ENCODE measurements at regions not wholly inside any gene's neighbourhood (a gene's known extent, or its start where the extent isn't known, plus 50 kb on each side); places are given as distances from the start of the nearest gene placed in this dataset.
"Not testable (repeated sequence)": the region's sequence is repeated elsewhere in the genome, so short reads cannot be mapped to it uniquely, and the experiment has no call there.

- peaks cover 17% of the 10 kb centered on the region for H3K27me3 Mint-ChIP-seq (ENCODE audit: insufficient read depth)
- peaks cover 12% of the 10 kb centered on the region for H3K4me1 Mint-ChIP-seq (ENCODE audit: low read depth)
- no peak for TF ChIP-seq CTCF (IDR thresholded peaks at IDR 0.05)
- no peaks in the 10 kb centered on the region for H3K9me3 Mint-ChIP-seq
- no peak for DNase-seq
- H3K27ac Mint-ChIP-seq = no peak overlapping the region
- no peak overlapping the region for H3K4me3 Mint-ChIP-seq
- H3K36me3 Mint-ChIP-seq (ENCODE audit: low read depth) = no peaks in the 10 kb centered on the region
Measured at GRCh38 chr1:229864686-229865230, 202.3 kb upstream of the GALNT2 start.

- H3K27ac Mint-ChIP-seq = not testable (repeated sequence)
Measured at GRCh38 chr1:229865321-229865720, 201.7 kb upstream of the GALNT2 start.

GRCh38 chr1:229867726-229868125 lies 199.3 kb upstream of the GALNT2 start:
- Mint-ChIP-seq H3K4me3 (no peak overlapping the region), H3K4me1 (ENCODE audit: low read depth) (no peaks in the 10 kb centered on the region), H3K36me3 (ENCODE audit: low read depth) (no peaks in the 10 kb centered on the region), H3K9me3 (no peaks in the 10 kb centered on the region), H3K27me3 (ENCODE audit: insufficient read depth) (peaks cover 15% of the 10 kb centered on the region), H3K27ac (no peak overlapping the region)
- DNase-seq = no peak
- no peak for TF ChIP-seq CTCF (IDR thresholded peaks at IDR 0.05)

More at GRCh38 chr1:229865321-229865720, 201.7 kb upstream of the GALNT2 start:
- H3K4me1 Mint-ChIP-seq (ENCODE audit: low read depth) = peaks cover 12% of the 10 kb centered on the region
- H3K27me3 Mint-ChIP-seq (ENCODE audit: insufficient read depth) = peaks cover 12% of the 10 kb centered on the region
- not testable (repeated sequence) for H3K36me3 Mint-ChIP-seq (ENCODE audit: low read depth); DNase-seq; H3K9me3 Mint-ChIP-seq; H3K4me3 Mint-ChIP-seq

GRCh38 chr1:229869240-229869639 lies 197.8 kb upstream of the GALNT2 start:
- Mint-ChIP-seq H3K4me1 (ENCODE audit: low read depth) (no peaks in the 10 kb centered on the region), H3K36me3 (ENCODE audit: low read depth) (no peaks in the 10 kb centered on the region), H3K4me3 (no peak overlapping the region), H3K27me3 (ENCODE audit: insufficient read depth) (peaks cover 14% of the 10 kb centered on the region), H3K27ac (no peak overlapping the region), H3K9me3 (no peaks in the 10 kb centered on the region)
- no peak for DNase-seq
- no peak for TF ChIP-seq CTCF (IDR thresholded peaks at IDR 0.05)

- TF ChIP-seq CTCF (IDR thresholded peaks at IDR 0.05) = no peak
- Mint-ChIP-seq H3K9me3 (no peaks in the 10 kb centered on the region), H3K4me3 (no peak overlapping the region), H3K27me3 (ENCODE audit: insufficient read depth) (peaks cover 14% of the 10 kb centered on the region), H3K27ac (no peak overlapping the region), H3K4me1 (ENCODE audit: low read depth) (no peaks in the 10 kb centered on the region), H3K36me3 (ENCODE audit: low read depth) (no peaks in the 10 kb centered on the region)
- no peak for DNase-seq
Measured at GRCh38 chr1:229869687-229870086, 197.4 kb upstream of the GALNT2 start.

GRCh38 chr1:229870381-229870780 lies 196.7 kb upstream of the GALNT2 start:
- Mint-ChIP-seq H3K4me1 (ENCODE audit: low read depth) (no peaks in the 10 kb centered on the region), H3K27ac (no peak overlapping the region), H3K4me3 (no peak overlapping the region), H3K36me3 (ENCODE audit: low read depth) (no peaks in the 10 kb centered on the region), H3K27me3 (ENCODE audit: insufficient read depth) (peaks cover 14% of the 10 kb centered on the region), H3K9me3 (no peaks in the 10 kb centered on the region)
- DNase-seq = no peak
- no peak for TF ChIP-seq CTCF (IDR thresholded peaks at IDR 0.05)

Data from HFFc6 (cell line).